T-helper 1 cell treated with Interleukin-12 subunit alpha and Interleukin-12 subunit beta and Interleukin-4 antibody, amounts not matched to agents 30 μg/mL and 1 μg/mL, for 36 hours (primary cell): ENCODE measurements at regions not wholly inside any gene's neighbourhood (a gene's known extent, or its start where the extent isn't known, plus 50 kb on each side); places are given as distances from the start of the nearest gene placed in this dataset.
"Not testable (repeated sequence)": the region's sequence is repeated elsewhere in the genome, so short reads cannot be mapped to it uniquely, and the experiment has no call there.

ENCODE experiments used
- H3K27ac Mint-ChIP-seq: one replicate; pipeline ENCODE4 v1.8.0; 2021; ENCODE audit warnings: mild to moderate bottlenecking, mixed read lengths
- H3K27me3 Mint-ChIP-seq: one replicate; pipeline ENCODE4 v1.8.0; 2021; ENCODE audit warnings: low read depth, mixed read lengths
- H3K36me3 Mint-ChIP-seq: one replicate; pipeline ENCODE4 v1.8.0; 2021; ENCODE audit warnings: low read depth, mixed read lengths
- H3K4me1 Mint-ChIP-seq: one replicate; pipeline ENCODE4 v1.8.0; 2021; ENCODE audit warnings: low read depth, mixed read lengths
- H3K4me3 Mint-ChIP-seq: one replicate; pipeline ENCODE4 v1.8.0; 2021; ENCODE audit warnings: mild to moderate bottlenecking, moderate library complexity, mixed read lengths
- H3K9me3 Mint-ChIP-seq: one replicate; pipeline ENCODE4 v1.8.0; 2021; ENCODE audit warnings: mixed read lengths

GRCh38 chr12:73136386-73136785 lies 864.2 kb downstream of the TRHDE start:
- Mint-ChIP-seq H3K27ac (no peak overlapping the region), H3K36me3 (no peaks in the 10 kb centered on the region)

GRCh38 chr12:73139642-73140041 lies 867.5 kb downstream of the TRHDE start:
- H3K4me3 Mint-ChIP-seq, H3K27me3 Mint-ChIP-seq, H3K9me3 Mint-ChIP-seq, H3K27ac Mint-ChIP-seq, H3K36me3 Mint-ChIP-seq, H3K4me1 Mint-ChIP-seq: not testable (repeated sequence)

More at GRCh38 chr12:73136386-73136785, 864.2 kb downstream of the TRHDE start:
- Mint-ChIP-seq H3K9me3 (peaks cover 3% of the 10 kb centered on the region), H3K4me1 (no peaks in the 10 kb centered on the region), H3K27me3 (no peaks in the 10 kb centered on the region), H3K4me3 (no peak overlapping the region)

- peaks cover 6% of the 10 kb centered on the region for H3K9me3 Mint-ChIP-seq
- H3K4me1 Mint-ChIP-seq = no peaks in the 10 kb centered on the region
- no peak overlapping the region for H3K4me3 Mint-ChIP-seq
- H3K27ac Mint-ChIP-seq = no peak overlapping the region
- H3K36me3 Mint-ChIP-seq = no peaks in the 10 kb centered on the region
- H3K27me3 Mint-ChIP-seq = no peaks in the 10 kb centered on the region
Measured at GRCh38 chr12:73158341-73158740, 886.2 kb downstream of the TRHDE start.

- Mint-ChIP-seq H3K27ac (no peak overlapping the region), H3K9me3 (peaks cover 12% of the 10 kb centered on the region), H3K4me1 (no peaks in the 10 kb centered on the region), H3K36me3 (no peaks in the 10 kb centered on the region), H3K27me3 (no peaks in the 10 kb centered on the region), H3K4me3 (no peak overlapping the region)
Measured at GRCh38 chr12:73159954-73160353, 887.8 kb downstream of the TRHDE start.

- Mint-ChIP-seq H3K4me1 (no peaks in the 10 kb centered on the region), H3K36me3 (no peaks in the 10 kb centered on the region), H3K27me3 (no peaks in the 10 kb centered on the region), H3K4me3 (no peak overlapping the region), H3K27ac (no peak overlapping the region), H3K9me3 (peaks cover 12% of the 10 kb centered on the region)
Measured at GRCh38 chr12:73161970-73162369, 889.8 kb downstream of the TRHDE start.

GRCh38 chr12:73180734-73181133 lies 908.6 kb downstream of the TRHDE start:
- Mint-ChIP-seq H3K27me3 (no peaks in the 10 kb centered on the region), H3K4me3 (no peak overlapping the region), H3K9me3 (peaks cover 33% of the 10 kb centered on the region), H3K27ac (no peak overlapping the region), H3K4me1 (no peaks in the 10 kb centered on the region), H3K36me3 (no peaks in the 10 kb centered on the region)

- no peaks in the 10 kb centered on the region for H3K27me3 Mint-ChIP-seq
- peaks cover 38% of the 10 kb centered on the region for H3K9me3 Mint-ChIP-seq
- no peaks in the 10 kb centered on the region for H3K4me1 Mint-ChIP-seq
- no peaks in the 10 kb centered on the region for H3K36me3 Mint-ChIP-seq
- H3K27ac Mint-ChIP-seq = no peak overlapping the region
- H3K4me3 Mint-ChIP-seq = no peak overlapping the region
Measured at GRCh38 chr12:73181244-73181643, 909.1 kb downstream of the TRHDE start.

- H3K9me3 Mint-ChIP-seq = peaks cover 45% of the 10 kb centered on the region
- H3K27me3 Mint-ChIP-seq = no peaks in the 10 kb centered on the region
- H3K36me3 Mint-ChIP-seq = no peaks in the 10 kb centered on the region
- H3K4me1 Mint-ChIP-seq = no peaks in the 10 kb centered on the region
- no peak overlapping the region for H3K4me3 Mint-ChIP-seq
- H3K27ac Mint-ChIP-seq = no peak overlapping the region
Measured at GRCh38 chr12:73185403-73185802, 913.2 kb downstream of the TRHDE start.

- H3K9me3 Mint-ChIP-seq = peaks cover 49% of the 10 kb centered on the region
- H3K36me3 Mint-ChIP-seq = no peaks in the 10 kb centered on the region
- H3K4me1 Mint-ChIP-seq = no peaks in the 10 kb centered on the region
- no peaks in the 10 kb centered on the region for H3K27me3 Mint-ChIP-seq
- H3K27ac Mint-ChIP-seq = no peak overlapping the region
- no peak overlapping the region for H3K4me3 Mint-ChIP-seq
Measured at GRCh38 chr12:73186272-73186671, 914.1 kb downstream of the TRHDE start.

GRCh38 chr12:73187765-73188164 lies 915.6 kb downstream of the TRHDE start:
- Mint-ChIP-seq H3K36me3 (no peaks in the 10 kb centered on the region), H3K27ac (no peak overlapping the region), H3K9me3 (peaks cover 42% of the 10 kb centered on the region), H3K4me3 (no peak overlapping the region), H3K4me1 (no peaks in the 10 kb centered on the region), H3K27me3 (no peaks in the 10 kb centered on the region)

GRCh38 chr12:73210548-73211204 lies 938.5 kb downstream of the TRHDE start:
- Mint-ChIP-seq H3K9me3 (peaks cover 9% of the 10 kb centered on the region), H3K27ac (no peak overlapping the region), H3K4me1 (no peaks in the 10 kb centered on the region), H3K4me3 (no peak overlapping the region), H3K27me3 (no peaks in the 10 kb centered on the region), H3K36me3 (no peaks in the 10 kb centered on the region)

GRCh38 chr12:73220951-73221350 lies 948.8 kb downstream of the TRHDE start:
- peaks cover 10% of the 10 kb centered on the region for H3K9me3 Mint-ChIP-seq
- H3K27me3 Mint-ChIP-seq = no peaks in the 10 kb centered on the region
- no peak overlapping the region for H3K27ac Mint-ChIP-seq
- no peak overlapping the region for H3K4me3 Mint-ChIP-seq
- no peaks in the 10 kb centered on the region for H3K36me3 Mint-ChIP-seq
- no peaks in the 10 kb centered on the region for H3K4me1 Mint-ChIP-seq

- Mint-ChIP-seq H3K27me3 (no peaks in the 10 kb centered on the region), H3K27ac (no peak overlapping the region), H3K9me3 (peaks cover 10% of the 10 kb centered on the region), H3K4me1 (no peaks in the 10 kb centered on the region), H3K36me3 (no peaks in the 10 kb centered on the region), H3K4me3 (no peak overlapping the region)
Measured at GRCh38 chr12:73221398-73221797, 949.2 kb downstream of the TRHDE start.

GRCh38 chr12:73221836-73222235 lies 949.7 kb downstream of the TRHDE start:
- no peak overlapping the region for H3K27ac Mint-ChIP-seq
- H3K9me3 Mint-ChIP-seq = peaks cover 10% of the 10 kb centered on the region
- no peaks in the 10 kb centered on the region for H3K36me3 Mint-ChIP-seq
- no peaks in the 10 kb centered on the region for H3K27me3 Mint-ChIP-seq
- no peak overlapping the region for H3K4me3 Mint-ChIP-seq
- H3K4me1 Mint-ChIP-seq = no peaks in the 10 kb centered on the region

GRCh38 chr12:73225371-73225937 lies 953.3 kb downstream of the TRHDE start:
- Mint-ChIP-seq H3K9me3 (no peaks in the 10 kb centered on the region), H3K4me3 (no peak overlapping the region), H3K27ac (no peak overlapping the region), H3K27me3 (no peaks in the 10 kb centered on the region), H3K36me3 (no peaks in the 10 kb centered on the region), H3K4me1 (no peaks in the 10 kb centered on the region)
